Tibial nerve (tissue), 4 donors: ENCODE measurements at regions not wholly inside any gene's neighbourhood (a gene's known extent, or its start where the extent isn't known, plus 50 kb on each side); places are given as distances from the start of the nearest gene placed in this dataset.

ENCODE experiments used
- DNase-seq, 2 donors: peaks; one replicate each; pipeline ENCODE4 v3.0.0-alpha.2; 2019; ENCODE audit warnings: low spot score in 2 of 2
- H3K27ac ChIP-seq, 4 donors: fragments of 200-600 bp; sonication (generic) in 3 of 4; one replicate each; pipeline ENCODE4 v1.5.1; 2017 to 2019; ENCODE audit warnings: mild to moderate bottlenecking in 1 of 4
- H3K27me3 ChIP-seq, 2 donors: fragments of 200-600 bp; sonication (generic) in 1 of 2; one replicate each; pipeline versions ENCODE4 v1.5.1 to v1.6.0; 2017 to 2019
- H3K36me3 ChIP-seq, 3 donors: fragments of 200-600 bp; sonication (generic); one replicate each; pipeline ENCODE4 v1.5.1; 2018 to 2019
- H3K4me1 ChIP-seq, 4 donors: fragments of 200-600 bp; sonication (generic) in 3 of 4; one replicate each; pipeline ENCODE4 v1.5.1; 2017 to 2019
- H3K4me3 ChIP-seq, 4 donors: fragments of 200-600 bp; sonication (generic) in 3 of 4; one replicate each; pipeline ENCODE4 v1.5.1; 2017 to 2019; ENCODE audit warnings: mild to moderate bottlenecking in 1 of 4, moderate library complexity in 1 of 4
- H3K9me3 ChIP-seq, 4 donors: fragments of 200-600 bp; sonication (generic) in 3 of 4; one replicate each; pipeline ENCODE4 v1.5.1; 2017 to 2019
- EP300 ChIP-seq, 2 donors: sonication (generic); formaldehyde crosslinking; IDR thresholded peaks; one replicate each; pipeline ENCODE4 v1.6.1; 2017; ENCODE audit warnings: antibody characterized with exemption in 2 of 2, mild to moderate bottlenecking in 1 of 2
- POLR2A ChIP-seq, 2 donors: fragments of 450-650 bp; IDR thresholded peaks; one replicate each; pipeline ENCODE4 v1.6.1; 2017; ENCODE audit warnings: antibody characterized with exemption in 2 of 2, mild to moderate bottlenecking in 2 of 2, moderate library complexity in 2 of 2
- WGBS, 2 donors: methylation state at CpG; one replicate each; pipeline ENCODE4 v1.1.5; 2018; 5-methylcytosine and 5-hydroxymethylcytosine counted together
- TF ChIP-seq, protein P1 (sequence below), 5 experiments: fragments of 200-600 bp in 3 of 5; fragments of 450-650 bp in 2 of 5; sonication (generic) in 3 of 5; IDR thresholded peaks; one replicate each; pipeline ENCODE4 v1.5.1; 2016 to 2019; ENCODE audit warnings: antibody characterized with exemption in 5 of 5, mild to moderate bottlenecking in 3 of 5, moderate library complexity in 2 of 5

DNA sequence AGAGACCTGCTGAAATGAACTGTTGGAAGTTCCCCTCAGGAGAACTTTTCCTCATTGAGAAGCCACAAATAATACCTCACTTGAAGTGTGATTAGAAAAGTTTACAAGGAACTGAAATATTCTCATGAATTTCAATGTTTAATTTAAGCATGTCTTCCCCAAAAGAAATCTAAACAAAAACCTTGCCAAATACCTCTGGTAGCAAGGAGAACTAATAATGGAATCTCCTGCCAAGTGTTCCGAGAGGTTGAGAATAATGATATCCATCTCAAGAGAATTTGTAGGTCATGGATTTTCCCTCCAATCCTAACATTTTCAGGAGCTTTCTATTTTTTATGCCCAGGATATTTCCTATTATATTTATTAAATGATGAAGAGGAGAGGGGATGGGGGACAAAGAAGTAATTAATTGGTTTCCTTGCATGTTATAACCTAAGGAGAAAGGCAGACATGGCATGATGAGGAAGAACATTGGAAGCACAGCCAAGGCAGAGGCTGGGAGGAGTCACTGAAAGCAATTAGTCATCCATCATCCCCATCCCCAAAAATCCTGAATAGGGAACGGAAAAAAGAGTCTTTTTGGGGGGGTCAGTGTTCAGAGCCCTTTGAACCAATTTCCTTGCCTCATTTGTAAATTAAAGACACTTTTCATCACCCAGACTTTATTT, 93.6 kb upstream of the IL6 start:
- Histone ChIP-seq H3K27ac (peak overlapping the region in 2 of 4 donors; percentile 4 to 32), H3K4me1 (peaks cover 0 to 30% (median 2%) of the 10 kb centered on the region in 4 donors), H3K9me3 (no peaks in the 10 kb centered on the region), H3K36me3 (no peaks in the 10 kb centered on the region), H3K27me3 (no peaks in the 10 kb centered on the region), H3K4me3 (no peak overlapping the region)
- no peak for DNase-seq
- TF ChIP-seq POLR2A (IDR thresholded peaks at IDR 0.05) (no peak), EP300 (IDR thresholded peaks at IDR 0.05) (no peak)
- TF ChIP-seq, protein P1, sequence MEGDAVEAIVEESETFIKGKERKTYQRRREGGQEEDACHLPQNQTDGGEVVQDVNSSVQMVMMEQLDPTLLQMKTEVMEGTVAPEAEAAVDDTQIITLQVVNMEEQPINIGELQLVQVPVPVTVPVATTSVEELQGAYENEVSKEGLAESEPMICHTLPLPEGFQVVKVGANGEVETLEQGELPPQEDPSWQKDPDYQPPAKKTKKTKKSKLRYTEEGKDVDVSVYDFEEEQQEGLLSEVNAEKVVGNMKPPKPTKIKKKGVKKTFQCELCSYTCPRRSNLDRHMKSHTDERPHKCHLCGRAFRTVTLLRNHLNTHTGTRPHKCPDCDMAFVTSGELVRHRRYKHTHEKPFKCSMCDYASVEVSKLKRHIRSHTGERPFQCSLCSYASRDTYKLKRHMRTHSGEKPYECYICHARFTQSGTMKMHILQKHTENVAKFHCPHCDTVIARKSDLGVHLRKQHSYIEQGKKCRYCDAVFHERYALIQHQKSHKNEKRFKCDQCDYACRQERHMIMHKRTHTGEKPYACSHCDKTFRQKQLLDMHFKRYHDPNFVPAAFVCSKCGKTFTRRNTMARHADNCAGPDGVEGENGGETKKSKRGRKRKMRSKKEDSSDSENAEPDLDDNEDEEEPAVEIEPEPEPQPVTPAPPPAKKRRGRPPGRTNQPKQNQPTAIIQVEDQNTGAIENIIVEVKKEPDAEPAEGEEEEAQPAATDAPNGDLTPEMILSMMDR (IDR thresholded peaks at IDR 0.05): no peak
- 39 to 47% methylated on average over 2 of the region's 2 CpGs for WGBS, 2 donors

DNA sequence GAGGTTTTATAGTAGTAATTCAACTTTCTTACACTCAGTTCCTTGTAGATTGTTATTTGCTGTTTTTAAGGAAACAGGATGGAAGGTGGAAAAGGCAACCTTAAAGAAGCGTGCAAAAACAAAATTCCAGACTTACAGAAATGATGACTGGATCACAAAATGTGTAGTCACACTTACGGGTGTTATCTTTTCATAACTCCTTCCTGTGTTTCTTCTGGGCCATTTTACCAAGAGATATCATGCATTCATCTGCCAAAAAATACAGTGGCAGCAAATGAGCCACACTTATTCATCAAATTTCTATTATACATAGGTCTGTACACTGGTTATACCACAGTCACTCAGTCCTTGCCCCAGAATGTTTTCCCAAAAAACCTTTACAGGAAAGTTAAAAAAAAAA, 94.3 kb upstream of the IL6 start:
- no peak for DNase-seq
- WGBS, 2 donors: 68 to 71% methylated on average over 2 of the region's 2 CpGs
- no peaks in the 10 kb centered on the region for H3K27me3 ChIP-seq
- H3K27ac ChIP-seq: no peak overlapping the region
- H3K4me3 ChIP-seq: no peak overlapping the region
- H3K4me1 ChIP-seq: peaks cover 0 to 30% (median 2%) of the 10 kb centered on the region in 4 donors
- no peaks in the 10 kb centered on the region for H3K36me3 ChIP-seq
- H3K9me3 ChIP-seq: no peaks in the 10 kb centered on the region
- TF ChIP-seq, protein P1 (IDR thresholded peaks at IDR 0.05): no peak
- TF ChIP-seq POLR2A (IDR thresholded peaks at IDR 0.05) (no peak), EP300 (IDR thresholded peaks at IDR 0.05) (no peak)

DNA sequence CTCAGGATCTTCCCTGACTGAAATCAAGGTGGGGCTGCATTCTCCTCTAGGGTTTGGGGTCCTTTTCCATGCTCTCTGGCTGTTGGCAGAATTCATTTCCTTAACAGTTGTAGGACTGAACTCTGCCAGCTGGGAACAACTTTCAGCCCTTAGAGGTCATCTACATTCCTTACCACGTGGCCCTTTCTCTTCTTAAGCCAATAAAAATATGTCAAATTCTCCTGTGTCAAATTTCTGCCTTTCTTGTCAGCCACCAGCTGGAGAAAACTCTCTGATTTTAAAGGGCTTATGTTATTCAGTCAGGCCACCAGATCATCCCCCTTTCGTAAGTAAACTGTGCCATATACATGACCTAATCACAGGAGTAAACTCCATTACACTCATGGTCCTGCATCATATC, 95.3 kb upstream of the IL6 start:
- TF ChIP-seq, protein P1 (IDR thresholded peaks at IDR 0.05): no peak
- TF ChIP-seq POLR2A (IDR thresholded peaks at IDR 0.05): no peak
- no peak for TF ChIP-seq EP300 (IDR thresholded peaks at IDR 0.05)
- H3K9me3 ChIP-seq: no peaks in the 10 kb centered on the region
- H3K27me3 ChIP-seq: no peaks in the 10 kb centered on the region
- H3K36me3 ChIP-seq: no peaks in the 10 kb centered on the region
- peaks cover 0 to 30% (median 2%) of the 10 kb centered on the region in 4 donors for H3K4me1 ChIP-seq
- DNase-seq: no peak
- no peak overlapping the region for H3K4me3 ChIP-seq
- WGBS, 2 donors: 34 to 40% methylated on average over 2 of the region's 2 CpGs
- no peak overlapping the region for H3K27ac ChIP-seq

DNA sequence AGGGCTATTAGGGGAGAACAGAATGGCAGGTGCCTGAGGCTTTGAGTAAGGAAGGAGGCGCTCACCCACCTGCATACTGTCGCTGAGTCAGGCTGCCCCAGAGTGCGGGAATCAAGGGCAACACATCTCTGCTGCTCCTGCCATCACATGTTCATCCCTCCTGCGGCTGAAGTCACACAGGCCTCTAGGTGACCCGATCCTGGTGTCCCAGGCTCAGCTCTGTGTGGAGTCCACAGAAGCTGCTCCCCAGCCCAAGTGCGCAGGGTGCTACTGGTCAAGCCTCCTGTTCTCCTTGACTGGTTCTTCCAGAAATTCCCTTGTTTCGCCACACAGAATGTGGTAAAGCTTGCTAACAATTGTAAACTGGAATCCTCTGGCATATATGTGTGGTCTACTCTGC, 96.9 kb upstream of the IL6 start:
- no peak overlapping the region for H3K4me3 ChIP-seq
- no peaks in the 10 kb centered on the region for H3K27me3 ChIP-seq
- H3K36me3 ChIP-seq: no peaks in the 10 kb centered on the region
- no peaks in the 10 kb centered on the region for H3K9me3 ChIP-seq
- no peak overlapping the region for H3K27ac ChIP-seq
- DNase-seq: no peak
- no peak for TF ChIP-seq EP300 (IDR thresholded peaks at IDR 0.05)
- TF ChIP-seq, protein P1 (IDR thresholded peaks at IDR 0.05): no peak
- TF ChIP-seq POLR2A (IDR thresholded peaks at IDR 0.05): no peak
- H3K4me1 ChIP-seq: peaks cover 0 to 30% (median 2%) of the 10 kb centered on the region in 4 donors
- 98% methylated on average over 7 of the region's 7 CpGs for WGBS, 2 donors

DNA sequence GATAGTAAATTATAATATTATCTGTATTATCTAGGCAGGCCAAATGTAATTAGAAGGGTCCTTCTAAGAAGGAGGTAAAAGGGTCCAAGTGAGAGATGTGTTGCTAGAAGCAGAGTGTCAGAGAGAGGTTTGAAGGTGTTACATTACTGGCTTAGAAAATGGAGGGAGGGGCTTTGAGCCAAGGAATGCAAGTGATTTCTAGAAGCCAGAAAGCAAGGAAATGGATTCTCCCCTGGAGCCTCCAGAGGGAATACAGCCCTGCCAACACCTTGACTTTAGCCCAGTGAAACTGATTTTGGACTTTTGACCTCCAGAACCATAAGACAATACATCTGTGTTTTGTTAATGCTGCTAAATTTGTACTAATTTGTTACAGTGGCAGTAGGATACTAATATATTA, 97.9 kb upstream of the IL6 start:
- no peak for DNase-seq
- Histone ChIP-seq H3K9me3 (no peaks in the 10 kb centered on the region), H3K36me3 (no peaks in the 10 kb centered on the region), H3K27ac (no peak overlapping the region), H3K4me1 (peaks cover 0 to 24% (median 2%) of the 10 kb centered on the region in 4 donors), H3K27me3 (no peaks in the 10 kb centered on the region), H3K4me3 (no peak overlapping the region)
- TF ChIP-seq, protein P1 (IDR thresholded peaks at IDR 0.05): no peak
